ENCODE measurements at regions not wholly inside any gene's neighbourhood (a gene's known extent, or its start where the extent isn't known, plus 50 kb on each side); places are given as distances from the start of the nearest gene placed in this dataset.

DNA sequence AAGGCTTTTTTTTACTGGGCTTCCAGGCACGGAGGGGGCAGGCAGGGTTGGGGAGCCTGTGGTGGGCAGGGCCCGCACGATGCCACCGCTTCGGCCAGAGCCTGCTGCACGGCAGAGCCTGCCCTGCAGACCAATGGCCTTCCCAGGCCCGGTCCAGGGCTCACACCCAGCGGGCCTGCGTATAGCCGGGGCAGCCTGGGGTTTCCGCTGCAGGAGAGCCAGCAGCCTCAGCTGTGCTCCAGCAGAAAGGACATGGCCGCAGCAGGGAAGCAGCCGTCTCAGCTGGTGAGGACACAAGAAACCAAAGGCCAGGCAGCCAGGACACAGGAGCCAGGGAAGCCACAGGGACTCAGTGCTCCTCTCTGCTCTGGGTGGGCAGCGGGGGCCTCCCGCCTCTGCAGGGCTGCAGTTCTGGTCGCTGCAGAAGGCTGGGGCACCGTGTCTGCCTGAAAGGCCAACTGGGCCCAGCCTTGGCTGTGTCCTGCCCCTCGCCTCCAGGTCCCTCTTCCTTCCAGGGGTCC, 90.6 kb downstream of the TTLL2 start:
- TF ChIP-seq TCF12 (IDR thresholded peaks at IDR 0.05; ENCODE audit: low read depth): no peak
- TF ChIP-seq, protein P1, sequence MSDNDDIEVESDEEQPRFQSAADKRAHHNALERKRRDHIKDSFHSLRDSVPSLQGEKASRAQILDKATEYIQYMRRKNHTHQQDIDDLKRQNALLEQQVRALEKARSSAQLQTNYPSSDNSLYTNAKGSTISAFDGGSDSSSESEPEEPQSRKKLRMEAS (IDR thresholded peaks at IDR 0.05): no peak
- TF ChIP-seq CREB1 (IDR thresholded peaks at IDR 0.05; ENCODE audit: low read depth): no peak
- no peak for TF ChIP-seq NFIC (IDR thresholded peaks at IDR 0.05)
- TF ChIP-seq TEAD4 (IDR thresholded peaks at IDR 0.05): no peak
- no peak for TF ChIP-seq RAD21 (IDR thresholded peaks at IDR 0.05; ENCODE audit: low read depth)
- TF ChIP-seq, protein P2, sequence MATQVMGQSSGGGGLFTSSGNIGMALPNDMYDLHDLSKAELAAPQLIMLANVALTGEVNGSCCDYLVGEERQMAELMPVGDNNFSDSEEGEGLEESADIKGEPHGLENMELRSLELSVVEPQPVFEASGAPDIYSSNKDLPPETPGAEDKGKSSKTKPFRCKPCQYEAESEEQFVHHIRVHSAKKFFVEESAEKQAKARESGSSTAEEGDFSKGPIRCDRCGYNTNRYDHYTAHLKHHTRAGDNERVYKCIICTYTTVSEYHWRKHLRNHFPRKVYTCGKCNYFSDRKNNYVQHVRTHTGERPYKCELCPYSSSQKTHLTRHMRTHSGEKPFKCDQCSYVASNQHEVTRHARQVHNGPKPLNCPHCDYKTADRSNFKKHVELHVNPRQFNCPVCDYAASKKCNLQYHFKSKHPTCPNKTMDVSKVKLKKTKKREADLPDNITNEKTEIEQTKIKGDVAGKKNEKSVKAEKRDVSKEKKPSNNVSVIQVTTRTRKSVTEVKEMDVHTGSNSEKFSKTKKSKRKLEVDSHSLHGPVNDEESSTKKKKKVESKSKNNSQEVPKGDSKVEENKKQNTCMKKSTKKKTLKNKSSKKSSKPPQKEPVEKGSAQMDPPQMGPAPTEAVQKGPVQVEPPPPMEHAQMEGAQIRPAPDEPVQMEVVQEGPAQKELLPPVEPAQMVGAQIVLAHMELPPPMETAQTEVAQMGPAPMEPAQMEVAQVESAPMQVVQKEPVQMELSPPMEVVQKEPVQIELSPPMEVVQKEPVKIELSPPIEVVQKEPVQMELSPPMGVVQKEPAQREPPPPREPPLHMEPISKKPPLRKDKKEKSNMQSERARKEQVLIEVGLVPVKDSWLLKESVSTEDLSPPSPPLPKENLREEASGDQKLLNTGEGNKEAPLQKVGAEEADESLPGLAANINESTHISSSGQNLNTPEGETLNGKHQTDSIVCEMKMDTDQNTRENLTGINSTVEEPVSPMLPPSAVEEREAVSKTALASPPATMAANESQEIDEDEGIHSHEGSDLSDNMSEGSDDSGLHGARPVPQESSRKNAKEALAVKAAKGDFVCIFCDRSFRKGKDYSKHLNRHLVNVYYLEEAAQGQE (IDR thresholded peaks at IDR 0.05; ENCODE audit: low read depth): no peak
- no peak for TF ChIP-seq CEBPB (IDR thresholded peaks at IDR 0.05)
- no peak for TF ChIP-seq ZBTB7A (IDR thresholded peaks at IDR 0.05; ENCODE audit: low read depth)

DNA sequence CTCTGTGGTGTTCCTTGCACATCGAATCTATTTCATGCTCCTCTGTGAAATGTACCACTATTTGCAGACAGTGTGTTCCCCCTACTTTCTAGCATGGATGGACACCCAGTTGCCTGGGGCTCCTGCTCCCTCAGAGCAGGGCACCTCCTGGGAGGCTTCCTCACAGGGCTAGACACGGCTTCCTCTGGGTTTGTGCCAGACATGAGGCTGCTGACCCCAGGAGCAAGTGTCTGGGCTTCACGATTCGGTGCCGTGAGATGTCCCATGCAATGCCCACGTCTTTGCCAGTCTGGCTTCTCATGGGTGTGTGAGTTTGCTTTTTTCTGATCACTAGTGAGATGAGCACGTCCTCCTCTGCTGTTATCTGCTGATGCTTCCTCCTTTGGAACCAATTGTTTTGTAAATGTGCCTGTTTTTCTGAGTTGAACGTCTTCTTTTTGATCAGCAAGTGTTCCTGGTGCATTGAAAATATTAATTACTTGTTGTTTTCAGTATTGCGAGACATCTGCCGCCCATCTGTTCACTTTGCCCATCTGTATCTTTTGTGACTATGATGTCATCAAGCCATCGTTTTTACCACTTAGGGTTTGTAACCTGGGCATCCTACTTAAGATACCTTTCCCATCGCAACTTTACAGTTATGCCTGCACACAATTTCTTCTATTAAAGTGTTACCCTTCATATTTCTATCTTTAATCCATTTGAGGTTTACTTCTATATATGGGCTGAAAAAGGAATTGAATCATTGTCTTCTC, 92.0 kb downstream of the TTLL2 start:
- TF ChIP-seq TEAD4 (IDR thresholded peaks at IDR 0.05) (no peak), RAD21 (IDR thresholded peaks at IDR 0.05; ENCODE audit: low read depth) (no peak), ZBTB7A (IDR thresholded peaks at IDR 0.05; ENCODE audit: low read depth) (no peak), TAF1 (IDR thresholded peaks at IDR 0.05; ENCODE audit: low read depth) (no peak), NFIC (IDR thresholded peaks at IDR 0.05) (no peak), CEBPB (IDR thresholded peaks at IDR 0.05) (no peak), EP300 (IDR thresholded peaks at IDR 0.05; ENCODE audit: borderline replicate concordance) (no peak), FOXM1 (IDR thresholded peaks at IDR 0.05; ENCODE audit: borderline replicate concordance, low read depth) (no peak), EGR1 (IDR thresholded peaks at IDR 0.05) (no peak), TCF12 (IDR thresholded peaks at IDR 0.05; ENCODE audit: low read depth) (no peak), CREB1 (IDR thresholded peaks at IDR 0.05; ENCODE audit: low read depth) (no peak), YY1 (IDR thresholded peaks at IDR 0.05; ENCODE audit: low read depth) (no peak)
- TF ChIP-seq, protein P1 (IDR thresholded peaks at IDR 0.05): no peak
- TF ChIP-seq, protein P3, sequence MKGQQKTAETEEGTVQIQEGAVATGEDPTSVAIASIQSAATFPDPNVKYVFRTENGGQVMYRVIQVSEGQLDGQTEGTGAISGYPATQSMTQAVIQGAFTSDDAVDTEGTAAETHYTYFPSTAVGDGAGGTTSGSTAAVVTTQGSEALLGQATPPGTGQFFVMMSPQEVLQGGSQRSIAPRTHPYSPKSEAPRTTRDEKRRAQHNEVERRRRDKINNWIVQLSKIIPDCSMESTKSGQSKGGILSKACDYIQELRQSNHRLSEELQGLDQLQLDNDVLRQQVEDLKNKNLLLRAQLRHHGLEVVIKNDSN (IDR thresholded peaks at IDR 0.05): no peak
- TF ChIP-seq, protein P2 (IDR thresholded peaks at IDR 0.05; ENCODE audit: low read depth): no peak

DNA sequence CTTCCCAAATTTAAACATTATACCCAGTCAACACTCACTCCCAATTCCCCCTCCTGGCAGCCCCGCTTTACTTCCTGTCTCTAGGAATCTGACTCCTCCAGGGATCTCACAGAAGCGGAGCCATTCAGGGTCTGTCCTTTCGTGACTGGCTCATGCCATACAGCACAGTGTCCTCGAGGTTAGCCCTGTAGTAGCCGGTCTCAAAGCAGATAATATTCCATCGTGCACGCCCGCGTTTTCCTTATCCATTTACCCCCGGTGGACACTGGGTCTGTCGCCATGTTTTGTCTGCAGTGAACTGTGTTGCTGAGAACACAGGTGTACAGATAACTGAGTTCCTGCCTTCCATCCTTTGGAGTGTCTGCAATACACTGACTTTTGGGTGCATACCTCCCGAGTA, 95.3 kb downstream of the TTLL2 start:
- TF ChIP-seq RAD21 (IDR thresholded peaks at IDR 0.05; ENCODE audit: low read depth) (no peak), NFIC (IDR thresholded peaks at IDR 0.05) (no peak), TAF1 (IDR thresholded peaks at IDR 0.05; ENCODE audit: low read depth) (no peak), CREB1 (IDR thresholded peaks at IDR 0.05; ENCODE audit: low read depth) (no peak), FOXM1 (IDR thresholded peaks at IDR 0.05; ENCODE audit: borderline replicate concordance, low read depth) (no peak), YY1 (IDR thresholded peaks at IDR 0.05; ENCODE audit: low read depth) (no peak)
- TF ChIP-seq, protein P2 (IDR thresholded peaks at IDR 0.05; ENCODE audit: low read depth): no peak

DNA sequence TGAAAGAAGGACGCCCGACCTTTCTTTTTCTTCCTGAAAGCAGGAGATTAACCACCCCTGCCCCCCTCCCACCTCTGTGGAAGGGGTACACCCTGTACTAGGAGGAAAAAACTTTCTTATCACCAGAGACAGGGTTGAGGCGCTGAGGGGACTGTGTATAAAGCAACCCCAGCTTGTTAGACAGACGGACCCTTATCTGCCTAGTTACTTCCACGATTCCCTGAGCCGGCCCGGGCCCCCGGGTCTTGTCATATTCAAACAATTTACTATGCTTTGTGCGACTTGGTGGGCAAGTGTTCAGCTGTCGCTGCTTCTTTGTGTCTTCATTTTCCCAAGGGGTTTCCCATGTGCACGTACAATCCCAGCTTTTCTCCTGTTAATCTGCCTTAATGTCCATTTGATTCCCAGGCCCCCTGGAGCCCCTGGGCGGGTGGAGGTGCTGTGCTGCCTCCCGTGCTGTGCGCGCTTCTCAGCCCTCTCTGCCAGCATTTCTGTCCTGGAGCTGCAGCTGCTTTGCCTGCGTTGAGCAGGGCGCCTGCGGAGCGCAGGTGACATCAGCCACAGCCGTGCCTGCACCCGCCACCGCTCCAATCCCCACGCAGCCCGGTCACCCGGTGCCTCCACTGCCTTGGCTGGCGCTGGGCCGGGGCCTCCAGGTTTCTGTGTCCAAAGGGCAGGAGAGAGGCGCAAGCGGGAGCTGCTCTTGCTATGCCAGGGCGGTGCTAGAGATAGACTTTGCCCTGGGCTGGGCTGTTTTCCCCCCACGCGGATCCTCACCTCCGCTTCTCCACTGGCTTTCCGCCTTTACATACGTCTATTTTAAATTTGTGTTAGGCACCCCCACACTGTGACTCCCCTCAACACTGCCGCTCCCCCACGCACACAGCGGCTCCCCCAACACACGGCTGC, 96.2 kb downstream of the TTLL2 start:
- TF ChIP-seq YY1 (IDR thresholded peaks at IDR 0.05; ENCODE audit: low read depth) (no peak), CREB1 (IDR thresholded peaks at IDR 0.05; ENCODE audit: low read depth) (no peak)

Data from Ishikawa (cell line).